IMR-90 (cell line): ENCODE measurements at regions not wholly inside any gene's neighbourhood (a gene's known extent, or its start where the extent isn't known, plus 50 kb on each side); places are given as distances from the start of the nearest gene placed in this dataset.

Experiments used
- ATAC-seq: fragments of 200-7000 bp; cut with Tn5 transposase; 2 replicates; pipeline ENCODE4 v1.9.1; 2020; ENCODE audit warnings: low read depth, mild to moderate bottlenecking, moderate library complexity
- BruUV-seq: library from RNA; stranded (reverse); fragments of 400-500 nt; replicated peaks from 2 replicates; lab custom pipeline; 2021; lab: Mats Ljungman, UMichigan
- CTCF ChIA-PET: fragments of 300-600 bp; formaldehyde crosslinking; extraction: SDS; loops from one replicate; lab custom pipeline; 2021; ENCODE audit warnings: antibody characterized with exemption; lab: Yijun Ruan, JAX
- POLR2A ChIA-PET: fragments of 300-600 bp; sonication (Branson Sonifier 250); formaldehyde crosslinking; loops from one replicate; lab custom pipeline; 2022; ENCODE audit warnings: antibody characterized with exemption; ENCODE audit not compliant: unreplicated experiment; lab: Charles Lee
- DNase-seq: peaks from one replicate; pipeline ENCODE4 v3.0.0; 2013
- H2AFZ ChIP-seq: replicated peaks from 2 replicates; pipeline ENCODE3; 2013; ENCODE audit warnings: low read length, mild to moderate bottlenecking; ENCODE audit not compliant: poor library complexity
- H2AK5ac ChIP-seq: 2 replicates; pipeline ENCODE4 v1.6.1; 2013; ENCODE audit warnings: low read depth, low read length, inconsistent platforms
- H2AK9ac ChIP-seq: replicated peaks from 2 replicates; pipeline ENCODE3; 2013; ENCODE audit warnings: mild to moderate bottlenecking, low read depth, low read length, moderate library complexity; ENCODE audit not compliant: poor library complexity
- H2BK120ac ChIP-seq: 2 replicates; pipeline ENCODE4 v1.6.1; 2013; ENCODE audit warnings: low read depth, low read length, inconsistent platforms
- H2BK15ac ChIP-seq: 3 replicates; pipeline ENCODE4 v1.6.1; 2013; ENCODE audit warnings: low read depth, low read length, inconsistent platforms
- H2BK20ac ChIP-seq: 2 replicates; pipeline ENCODE4 v1.6.1; 2013; ENCODE audit warnings: low read depth, mild to moderate bottlenecking, inconsistent platforms, low read length, moderate library complexity
- H2BK5ac ChIP-seq: 2 replicates; pipeline ENCODE4 v1.6.1; 2013; ENCODE audit warnings: mild to moderate bottlenecking, low read depth, low read length, inconsistent platforms; ENCODE audit not compliant: poor library complexity, severe bottlenecking
- H3K14ac ChIP-seq: replicated peaks from 2 replicates; pipeline ENCODE4 v1.6.1; 2013; ENCODE audit warnings: low read depth, low read length, inconsistent platforms
- H3K18ac ChIP-seq: 2 replicates; pipeline ENCODE4 v1.6.1; 2013; ENCODE audit warnings: low read depth, low read length, control low read depth
- H3K23ac ChIP-seq: 2 replicates; pipeline ENCODE4 v1.6.1; 2013; ENCODE audit warnings: low read depth, low read length, inconsistent platforms
- H3K27ac ChIP-seq: 2 replicates; pipeline ENCODE4 v1.5.1; 2013; ENCODE audit warnings: mild to moderate bottlenecking, control low read depth, low read length; ENCODE audit not compliant: insufficient read depth
- H3K27me3 ChIP-seq: 2 replicates; pipeline ENCODE4 v1.6.1; 2013; ENCODE audit warnings: low read length; ENCODE audit not compliant: control insufficient read depth, insufficient read depth
- H3K36me3 ChIP-seq: 2 replicates; pipeline ENCODE4 v1.6.1; 2013; ENCODE audit warnings: low read length, mixed read lengths; ENCODE audit not compliant: control insufficient read depth, insufficient read depth
- H3K4ac ChIP-seq: 2 replicates; pipeline ENCODE4 v1.6.1; 2013; ENCODE audit warnings: low read depth, low read length, inconsistent platforms
- H3K4me1 ChIP-seq: 2 replicates; pipeline ENCODE4 v1.6.1; 2013; ENCODE audit warnings: low read length, mixed read lengths; ENCODE audit not compliant: control insufficient read depth, insufficient read depth
- H3K4me2 ChIP-seq: 2 replicates; pipeline ENCODE4 v1.6.1; 2013; ENCODE audit warnings: low read depth, mild to moderate bottlenecking, control low read depth, low read length, moderate library complexity
- H3K4me3 ChIP-seq: 2 replicates; pipeline ENCODE4 v1.5.1; 2013; ENCODE audit warnings: low read depth, mild to moderate bottlenecking, control low read depth, low read length, moderate library complexity; ENCODE audit not compliant: insufficient read depth
- H3K56ac ChIP-seq: 2 replicates; pipeline ENCODE4 v1.6.1; 2013; ENCODE audit warnings: low read length, inconsistent platforms; ENCODE audit not compliant: insufficient read depth; ENCODE audit errors: extremely low read depth
- H3K79me1 ChIP-seq, 2 experiments: 2 replicates each; pipeline ENCODE4 v1.6.1; 2013; ENCODE audit warnings: low read length in 2 of 2, inconsistent platforms in 1 of 2, low read depth in 1 of 2
- H3K9ac ChIP-seq: 2 replicates; pipeline ENCODE4 v1.6.1; 2013; ENCODE audit warnings: low read depth, low read length, control low read depth
- H3K9me1 ChIP-seq: 2 replicates; pipeline ENCODE4 v1.6.1; 2013; ENCODE audit warnings: low read length, inconsistent platforms; ENCODE audit not compliant: insufficient read depth
- H3K9me3 ChIP-seq: 2 replicates; pipeline ENCODE4 v1.6.1; 2013; ENCODE audit warnings: low read length; ENCODE audit not compliant: control insufficient read depth, insufficient read depth
- H4K20me1 ChIP-seq: 2 replicates; pipeline ENCODE4 v1.6.1; 2013; ENCODE audit warnings: low read length, inconsistent platforms; ENCODE audit not compliant: insufficient read depth
- H4K5ac ChIP-seq: 2 replicates; pipeline ENCODE4 v1.6.1; 2013; ENCODE audit warnings: mild to moderate bottlenecking, low read depth, low read length, control low read depth
- H4K8ac ChIP-seq, 2 experiments: 2 replicates each; pipeline ENCODE4 v1.6.1; 2013; ENCODE audit warnings: low read depth in 2 of 2, low read length in 2 of 2, control low read depth in 1 of 2, inconsistent platforms in 1 of 2
- H4K91ac ChIP-seq: 2 replicates; pipeline ENCODE4 v1.6.1; 2013; ENCODE audit warnings: low read depth, low read length, inconsistent platforms; ENCODE audit not compliant: insufficient read depth
- BHLHE40 ChIP-seq: fragments of 150-350 bp; IDR thresholded peaks from 2 replicates; pipeline ENCODE4 v1.6.1; 2016; ENCODE audit warnings: mild to moderate bottlenecking, low read depth, low read length
- MAZ ChIP-seq: IDR thresholded peaks from 2 replicates; pipeline ENCODE4 v1.6.1; 2012; ENCODE audit warnings: low read depth, mild to moderate bottlenecking, low read length, improper control_type of control experiment, moderate library complexity, borderline replicate concordance
- WGBS, 2 experiments: methylation state at CpG; one replicate each; pipeline versions ENCODE4 v1.1.5 to v1.1.7; 2013; ENCODE audit warnings: missing lambda C conversion rate in 2 of 2; ENCODE audit not compliant: insufficient read length in 1 of 2; ENCODE audit errors: extremely low coverage in 2 of 2; 5-methylcytosine and 5-hydroxymethylcytosine counted together
- dilution Hi-C: fragments of 300-500 bp; cut with HindIII; formaldehyde crosslinking; loops from one replicate; pipeline ENCODE4 v1.14.3; 2018; ENCODE audit warnings: low sequenced_read_pairs; ENCODE audit not compliant: unreplicated experiment
- in situ Hi-C: fragments of 300-500 bp; cut with MboI; formaldehyde crosslinking; loops from 3 replicates; pipeline ENCODE4 v1.14.3; 2019; ENCODE audit warnings: low sequenced_read_pairs, inconsistent platforms, mixed read lengths
- intact Hi-C: fragments of 100-400 bp; cut with micrococcal nuclease; formaldehyde crosslinking; loops from 2 replicates; pipeline ENCODE4 v1.10.0; 2022

GRCh38 chr17:14923981-14924380, 341.1 kb downstream of the PMP22 start:
- Histone ChIP-seq H3K27me3 (peaks cover 3% of the 10 kb centered on the region), H2BK120ac (no peak overlapping the region), H3K79me1 (no peaks in the 10 kb centered on the region), H4K8ac (no peak overlapping the region), H2AFZ (no peak overlapping the region), H3K4me1 (peaks cover 2% of the 10 kb centered on the region; the same call in 1 of the 2 replicates), H3K27ac (no peak overlapping the region), H4K20me1 (no peaks in the 10 kb centered on the region), H3K9ac (no peak overlapping the region), H3K14ac (no peak overlapping the region), H2AK5ac (no peak overlapping the region), H2BK15ac (no peak overlapping the region), H3K36me3 (no peaks in the 10 kb centered on the region), H3K18ac (no peak overlapping the region), H2BK20ac (no peak overlapping the region), H2AK9ac (no peak overlapping the region), H3K4me3 (no peak overlapping the region), H3K9me3 (peaks cover 3% of the 10 kb centered on the region; the same call in 1 of the 2 replicates), H3K9me1 (no peaks in the 10 kb centered on the region), H2BK5ac (no peak overlapping the region), H4K5ac (no peak overlapping the region), H3K23ac (no peak overlapping the region), H3K4me2 (no peak overlapping the region), H3K4ac (no peak overlapping the region), H4K91ac (no peak overlapping the region), H3K56ac (no peak overlapping the region)
- TF ChIP-seq BHLHE40, result peak; percentile 7; the same call in 1 of the 2 replicates
- no peak for TF ChIP-seq MAZ
- intact Hi-C loops (loop anchor here (10.0 kb wide), 3 partner anchors 479 to 1889 kb away; no protein-coding TSS in a partner anchor), in situ Hi-C loops (loop anchor here (10.0 kb wide), 1 partner anchor 1329 kb away; no protein-coding TSS in a partner anchor), dilution Hi-C loops (no loop called here)
- ATAC-seq (peak; percentile 63), DNase-seq (peak; percentile 64)
- no CpG with 5 or more reads among the region's 3 CpGs for WGBS, 2 experiments
- ChIA-PET POLR2A (no interaction called here), CTCF (no interaction called here)
- no TSS peak for BruUV-seq
